ENCODE measurements at regions not wholly inside any gene's neighbourhood (a gene's known extent, or its start where the extent isn't known, plus 50 kb on each side); places are given as distances from the start of the nearest gene placed in this dataset.
"Not testable (repeated sequence)": the region's sequence is repeated elsewhere in the genome, so short reads cannot be mapped to it uniquely, and the experiment has no call there.

DNA sequence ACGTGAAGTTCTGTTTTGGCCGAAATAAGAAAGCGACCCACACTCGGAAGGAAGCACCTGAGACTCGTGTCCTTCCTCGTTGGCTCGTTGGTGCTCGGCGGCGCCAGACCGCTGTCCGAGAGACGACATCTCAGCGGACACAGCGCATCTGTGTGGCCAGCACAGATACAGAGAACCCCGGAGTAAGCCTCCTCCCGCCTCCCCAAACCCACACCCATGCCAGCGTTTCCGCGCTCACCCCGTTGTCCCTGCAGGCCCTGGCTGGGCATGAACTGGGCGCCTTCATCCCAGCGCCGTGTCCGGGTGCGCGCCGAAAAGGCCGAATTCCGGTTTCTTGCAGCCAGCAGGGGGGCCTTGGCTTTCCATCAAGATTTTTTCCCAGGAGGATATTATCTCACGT is 127.6 kb downstream of the SOX1 start:
- DNase-seq, result no peak

DNA sequence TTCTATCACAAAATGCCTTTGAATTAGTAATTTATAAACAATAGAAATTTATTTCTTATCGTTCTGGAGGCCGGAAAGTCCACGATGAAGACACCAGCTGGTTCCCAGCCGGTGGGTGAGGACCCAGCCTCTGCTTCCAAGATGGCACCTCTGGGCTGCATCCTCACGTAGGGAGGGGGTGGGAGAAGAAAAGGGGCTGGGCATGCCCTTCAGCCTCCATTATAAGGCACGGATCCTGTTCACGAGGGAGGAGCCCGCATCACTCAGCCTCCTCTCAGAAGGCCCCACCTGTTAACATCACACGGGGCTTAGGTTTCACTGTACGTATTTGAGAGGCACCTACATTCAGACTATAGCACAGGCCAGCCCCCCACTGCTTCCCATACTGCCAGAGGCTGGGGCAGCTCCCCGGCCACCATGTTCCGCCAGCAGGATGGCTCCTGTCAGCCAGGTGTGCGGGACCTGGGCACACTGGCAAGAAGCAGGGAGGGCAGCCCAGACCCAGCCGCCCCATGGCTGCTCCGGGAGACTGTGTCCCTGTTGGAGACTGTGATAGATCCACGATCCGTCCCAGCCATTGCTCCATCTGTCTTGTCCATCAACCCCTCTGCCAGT is 131.6 kb downstream of the SOX1 start:
- no peak for DNase-seq

DNA sequence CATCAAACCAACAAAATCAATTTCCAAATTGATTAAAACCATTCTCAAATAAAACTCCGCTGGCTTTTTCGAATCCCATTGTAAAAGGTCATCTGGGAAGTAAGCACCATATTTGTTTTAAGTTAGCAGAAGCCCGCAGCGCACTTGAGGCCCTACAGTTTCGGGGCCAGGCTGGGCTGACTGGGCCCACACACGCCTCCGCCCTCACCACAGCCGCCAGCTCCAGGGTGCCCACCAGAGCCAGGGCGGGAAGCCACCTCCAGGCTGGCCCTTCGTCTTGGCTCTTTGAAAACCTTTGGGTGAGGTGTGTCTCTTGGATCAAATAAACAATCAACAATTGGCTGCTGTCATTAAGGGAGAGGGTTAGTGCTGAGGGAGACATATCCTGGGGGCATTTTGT is 133.3 kb downstream of the SOX1 start:
- DNase-seq, result no peak

DNA sequence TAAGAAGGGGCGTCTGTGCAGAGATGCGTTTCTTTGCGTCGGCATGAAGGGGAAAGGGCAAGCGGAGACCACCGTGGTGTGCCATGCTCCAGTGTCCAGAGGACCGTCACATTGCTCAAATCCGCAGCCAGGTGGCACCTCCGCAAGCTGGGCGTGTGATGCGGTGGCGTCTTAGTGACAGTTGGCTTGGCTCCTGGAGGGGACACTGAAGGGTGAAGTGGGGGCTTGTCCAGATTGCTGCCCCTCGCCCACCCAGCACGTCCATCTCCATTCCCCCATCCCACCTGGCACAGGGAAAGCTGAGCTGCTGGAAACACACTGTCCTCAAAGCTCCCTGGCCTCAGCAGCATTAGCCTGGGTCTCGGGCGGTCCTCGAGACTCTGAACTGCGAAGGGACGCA is 135.3 kb downstream of the SOX1 start:
- no peak for DNase-seq

DNA sequence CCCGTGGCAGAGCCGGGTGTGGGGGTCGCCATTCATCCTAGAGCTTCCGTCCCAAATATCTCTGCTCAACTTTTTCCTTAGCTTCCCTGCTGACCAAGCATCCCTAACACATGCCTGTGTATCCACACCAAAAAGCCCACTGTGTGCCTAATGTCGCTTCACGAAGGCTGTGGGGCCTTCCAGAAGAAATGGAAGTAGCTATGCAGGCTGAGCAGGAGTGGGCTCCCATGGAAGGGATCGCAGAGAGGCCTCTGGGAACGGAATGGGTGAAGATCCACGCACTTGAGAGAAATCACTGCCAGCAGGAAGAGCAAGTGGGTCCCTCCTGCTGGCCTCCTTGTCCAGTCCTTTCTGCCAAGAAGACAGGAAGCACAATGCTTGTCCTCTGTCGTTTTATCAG is 136.0 kb downstream of the SOX1 start:
- no peak for DNase-seq

DNA sequence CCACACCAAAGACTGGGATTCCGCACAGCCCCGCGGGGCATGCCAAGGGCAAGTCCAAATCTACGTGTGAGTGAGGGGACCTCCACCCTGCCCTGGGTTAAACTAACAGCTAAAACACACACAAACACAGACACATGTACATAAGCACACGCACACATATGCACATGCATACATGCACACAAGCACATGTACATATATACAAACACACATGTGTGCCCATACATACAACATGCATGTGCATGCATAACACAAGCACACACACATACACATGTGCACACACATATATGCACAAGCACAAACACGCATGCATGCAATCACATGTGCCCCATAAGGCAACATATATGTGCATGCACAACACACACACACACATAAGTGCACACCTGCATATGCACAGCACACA is 136.7 kb downstream of the SOX1 start:
- DNase-seq, result no peak

DNA sequence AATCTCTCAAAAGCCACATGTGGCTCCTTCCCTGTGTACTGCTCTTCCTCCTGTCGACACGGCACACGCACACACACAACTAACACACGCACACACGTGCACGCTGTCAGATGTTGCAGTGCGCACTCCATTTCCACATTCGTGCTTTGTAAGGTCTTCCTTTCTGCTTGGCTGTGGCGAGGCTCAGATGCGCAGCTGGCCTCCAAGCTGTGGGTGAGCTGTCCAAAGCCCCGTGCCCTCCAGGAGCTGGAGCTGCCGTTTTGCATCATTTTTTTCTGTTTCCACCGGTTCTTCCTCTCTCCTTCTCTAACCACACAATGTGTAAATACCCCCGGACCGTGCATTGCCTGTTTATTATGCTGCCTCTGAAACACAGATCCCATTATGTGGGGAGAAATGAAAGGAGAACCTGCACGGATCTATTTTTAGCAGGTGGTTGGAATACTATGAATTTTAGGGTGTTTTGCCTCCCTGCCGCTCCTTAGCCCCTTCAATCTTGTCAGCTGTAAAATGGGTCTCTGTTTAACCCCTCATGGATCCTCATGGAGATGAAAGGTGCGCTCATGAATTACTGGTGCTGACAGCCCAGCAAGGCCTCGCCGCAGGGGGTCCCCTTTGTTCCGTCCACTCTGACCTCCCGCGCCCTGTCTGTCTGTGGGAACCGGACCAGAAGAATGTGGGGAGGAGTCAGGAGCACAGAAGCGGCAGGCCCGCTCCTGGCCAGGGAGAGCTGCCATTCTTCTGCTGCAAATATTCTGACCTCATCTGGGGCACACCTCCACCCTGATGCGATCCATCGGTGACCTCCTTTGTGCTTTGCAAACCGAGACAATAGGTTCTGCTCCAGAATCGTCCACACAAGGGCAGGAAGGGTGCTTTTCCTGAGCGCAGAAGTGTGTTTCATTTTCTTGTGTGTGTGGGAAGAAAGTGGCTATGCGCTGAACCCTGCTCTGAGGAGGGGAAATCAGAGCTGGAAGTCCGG is 137.7 kb downstream of the SOX1 start:
- no peak for DNase-seq

DNA sequence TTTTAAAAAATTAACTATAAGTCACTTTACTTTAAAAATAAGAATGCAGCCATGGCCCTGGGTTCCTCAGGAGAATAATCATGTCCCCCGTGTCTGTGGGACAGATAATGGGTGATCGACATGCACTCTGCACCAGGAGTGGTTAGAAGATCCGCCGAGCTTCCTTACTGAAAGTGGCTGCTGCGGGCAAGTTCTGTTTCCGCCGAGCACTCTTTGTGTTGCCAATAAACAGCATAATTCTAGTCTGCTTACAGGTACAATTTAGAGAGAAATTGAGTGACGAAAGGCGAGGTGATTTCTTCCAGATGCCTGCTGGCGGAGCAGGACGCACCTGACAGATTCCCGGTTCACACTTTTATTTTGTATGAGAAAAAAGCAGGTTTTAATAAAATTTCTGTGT is 139.0 kb downstream of the SOX1 start:
- no peak for DNase-seq

DNA sequence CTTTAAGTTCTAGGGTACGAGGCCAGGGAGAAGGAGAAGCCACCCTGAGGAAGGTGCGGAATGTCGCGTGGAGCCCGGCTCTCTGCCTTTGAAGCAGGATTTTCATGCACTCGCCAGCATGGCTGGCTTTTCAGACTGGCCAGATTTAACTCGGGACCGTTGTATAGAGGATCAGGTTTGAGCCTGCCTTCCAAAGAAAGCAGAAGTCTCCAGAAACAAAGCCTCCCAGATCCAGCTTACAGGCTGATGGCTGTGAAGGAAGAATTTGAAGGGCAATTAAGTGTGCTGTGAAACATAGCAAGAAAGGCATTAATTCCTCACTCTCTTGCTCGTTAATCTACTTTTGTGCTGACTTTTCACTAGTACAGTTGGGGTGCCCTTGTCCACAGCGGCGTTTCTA is 140.2 kb downstream of the SOX1 start:
- no peak for DNase-seq

DNA sequence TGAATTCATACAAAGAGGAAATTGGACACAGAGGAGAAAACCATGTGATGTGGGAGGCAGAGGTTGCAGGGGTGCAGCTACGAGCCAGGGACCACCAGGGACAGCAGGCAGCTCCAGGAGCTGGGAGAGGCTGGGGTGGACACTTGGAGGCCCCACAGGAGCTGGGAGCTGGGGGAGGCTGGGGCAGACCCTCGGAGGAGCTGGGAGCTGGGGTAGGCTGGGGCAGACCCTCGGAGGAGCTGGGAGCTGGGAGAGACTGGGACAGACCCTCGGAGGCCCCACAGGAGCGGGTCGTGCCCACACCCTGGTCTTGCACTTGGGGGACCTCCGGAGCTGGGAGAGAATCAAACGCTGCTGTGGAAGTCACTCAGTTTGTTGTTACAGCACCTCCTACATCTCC is 141.7 kb downstream of the SOX1 start:
- DNase-seq, result no peak

DNA sequence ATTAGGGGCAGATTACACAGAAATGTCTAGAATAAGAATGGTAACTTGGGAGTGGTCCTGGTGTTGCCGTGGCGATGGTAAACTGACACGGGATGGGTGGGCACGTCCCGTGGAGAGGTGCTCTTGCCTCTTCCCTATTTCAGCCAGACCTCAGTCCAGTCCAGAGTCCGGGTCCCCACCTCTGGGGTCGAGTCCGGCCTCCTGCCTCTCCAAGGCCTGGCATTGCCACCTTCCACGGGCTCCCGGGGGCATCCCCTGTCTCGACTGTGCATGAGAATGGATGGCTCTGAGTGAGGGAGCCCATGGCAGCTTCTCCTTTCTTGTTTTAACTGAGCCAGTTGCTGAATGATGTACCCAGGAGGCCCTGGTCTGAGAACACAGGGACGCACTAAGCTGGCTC is 142.3 kb downstream of the SOX1 start:
- no peak for DNase-seq

DNA sequence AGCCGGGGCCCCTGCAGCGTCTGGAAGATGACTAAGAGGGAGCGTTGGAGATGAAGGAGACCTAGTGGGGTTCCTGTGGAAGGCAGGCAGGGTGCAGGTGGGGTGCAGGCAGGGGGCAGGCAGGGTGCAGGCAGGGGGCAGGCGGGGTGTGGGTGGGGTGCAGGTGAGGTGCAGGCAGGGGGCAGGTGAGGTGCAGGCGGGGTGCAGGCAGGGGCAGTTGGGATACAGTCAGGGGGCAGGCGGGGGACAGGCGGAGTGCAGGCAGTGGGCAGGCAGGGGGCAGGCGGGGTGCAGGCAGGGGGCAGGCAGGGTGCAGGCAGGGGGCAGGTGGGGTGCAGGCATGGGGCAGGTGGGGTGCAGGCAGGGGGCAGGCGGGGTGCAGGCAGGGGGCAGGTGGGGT is 142.8 kb downstream of the SOX1 start:
- DNase-seq, result no peak

DNA sequence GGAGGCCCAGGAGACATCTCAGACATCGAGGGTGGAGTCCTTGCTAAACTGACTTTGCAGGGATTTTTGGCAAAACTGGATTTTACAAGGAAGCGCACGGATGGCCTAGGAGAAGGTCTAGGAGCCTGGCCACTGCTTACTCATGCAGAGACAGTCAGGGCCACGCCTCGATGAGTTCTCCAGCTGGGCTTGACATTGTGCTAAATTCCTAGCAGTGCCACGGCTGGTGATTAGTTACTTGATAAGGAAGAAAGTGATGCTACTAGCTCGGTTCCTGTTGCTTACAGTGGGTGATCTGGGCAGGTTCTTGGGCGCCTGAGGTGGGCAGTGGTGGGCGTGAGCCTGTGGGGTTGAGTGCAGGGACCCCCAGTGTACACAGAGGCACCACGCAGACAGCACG is 143.4 kb downstream of the SOX1 start:
- no peak for DNase-seq

DNA sequence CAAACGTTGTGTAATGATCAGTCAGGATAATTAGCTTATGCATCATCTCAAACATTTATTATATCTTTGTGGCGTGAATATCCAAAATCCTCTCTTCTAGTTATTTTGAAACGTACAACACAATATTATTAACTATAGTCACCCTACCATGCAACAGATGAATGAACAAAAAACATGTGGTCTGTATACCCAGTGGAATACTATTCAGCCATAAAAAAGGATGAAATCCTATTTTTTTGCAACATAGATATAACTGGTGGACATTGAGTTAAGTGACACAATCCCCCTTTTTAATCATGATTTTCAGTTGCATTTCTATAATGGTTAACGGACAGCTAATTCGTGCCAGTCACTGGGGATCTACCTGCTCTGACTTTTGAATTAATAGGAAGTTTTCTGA is 145.6 kb downstream of the SOX1 start:
- no peak for DNase-seq

DNA sequence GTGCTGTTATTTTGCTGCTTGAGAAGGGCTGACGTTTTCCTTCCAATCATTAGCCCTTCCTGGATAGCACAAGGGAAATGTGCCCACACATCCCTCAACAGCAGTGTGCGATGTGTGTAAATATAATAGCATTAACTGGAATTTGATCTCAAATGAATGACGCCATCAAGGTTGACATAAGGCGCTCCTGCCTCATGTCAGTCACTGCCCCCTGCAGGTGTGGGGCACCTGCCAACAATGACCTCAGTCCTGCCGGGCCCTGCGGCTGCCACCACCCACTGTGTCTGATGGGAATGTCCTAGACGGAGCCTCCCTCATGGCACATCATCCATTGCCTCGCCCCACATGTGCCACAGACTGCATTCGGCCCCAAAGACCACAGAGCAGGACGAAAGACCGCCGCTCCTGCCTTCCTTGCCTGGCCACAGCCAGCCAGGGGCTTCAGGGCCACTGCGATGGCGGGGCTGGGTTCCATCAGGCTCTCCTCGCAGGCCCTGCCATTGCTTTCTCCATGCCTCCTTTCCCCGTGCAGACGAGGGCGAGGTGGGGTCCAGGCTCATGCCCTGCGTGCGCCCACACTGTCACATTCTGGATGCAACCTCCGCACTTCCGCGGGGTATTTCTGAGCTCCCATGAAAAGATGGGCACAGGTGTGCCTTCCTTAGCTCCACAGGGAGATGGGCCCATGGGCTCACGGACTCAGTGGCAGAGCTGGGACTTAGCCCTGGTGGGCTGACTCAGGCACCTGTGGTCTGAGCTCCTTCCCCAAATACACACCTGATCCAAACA is 146.7 kb downstream of the SOX1 start:
- DNase-seq, result no peak

DNA sequence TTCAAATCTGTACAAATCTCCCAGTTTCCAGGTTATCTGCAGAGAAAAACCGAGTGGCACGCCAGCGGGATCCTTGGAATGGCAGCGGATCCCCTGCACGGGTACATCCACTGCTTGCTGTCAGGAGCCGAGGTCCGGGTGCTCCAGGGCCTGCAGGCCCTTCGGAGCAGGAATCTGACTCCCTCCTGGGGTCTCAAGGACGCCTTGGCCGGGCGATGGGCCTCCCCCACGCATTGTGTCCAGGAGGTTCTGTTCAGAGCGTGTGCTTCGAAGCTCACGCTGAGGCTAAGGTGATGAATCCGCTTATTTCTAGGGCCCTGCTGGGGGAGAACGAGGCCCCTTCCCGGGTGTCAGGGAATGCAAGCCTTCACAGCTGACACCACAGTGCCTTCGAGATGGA is 148.9 kb downstream of the SOX1 start:
- DNase-seq, result no peak

DNA sequence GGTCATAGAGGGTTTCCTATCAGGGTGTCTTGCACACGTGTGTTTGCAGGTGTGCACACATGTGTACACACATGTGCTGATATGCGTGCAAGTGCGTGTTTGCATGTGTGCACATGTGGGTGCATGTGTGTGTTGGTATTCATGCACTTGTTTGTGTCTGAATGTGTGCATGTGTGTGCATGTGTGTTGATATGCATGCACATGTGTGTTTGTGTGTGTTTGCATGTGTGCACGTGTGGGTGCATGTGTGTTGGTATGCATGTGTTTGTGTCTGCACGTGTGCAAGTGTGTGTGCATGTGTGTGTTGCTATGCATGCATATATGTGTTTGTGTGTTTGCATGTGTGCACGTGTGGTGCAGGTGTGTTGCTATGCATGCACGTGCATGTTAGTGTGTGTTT is 150.5 kb downstream of the SOX1 start:
- no peak for DNase-seq

DNA sequence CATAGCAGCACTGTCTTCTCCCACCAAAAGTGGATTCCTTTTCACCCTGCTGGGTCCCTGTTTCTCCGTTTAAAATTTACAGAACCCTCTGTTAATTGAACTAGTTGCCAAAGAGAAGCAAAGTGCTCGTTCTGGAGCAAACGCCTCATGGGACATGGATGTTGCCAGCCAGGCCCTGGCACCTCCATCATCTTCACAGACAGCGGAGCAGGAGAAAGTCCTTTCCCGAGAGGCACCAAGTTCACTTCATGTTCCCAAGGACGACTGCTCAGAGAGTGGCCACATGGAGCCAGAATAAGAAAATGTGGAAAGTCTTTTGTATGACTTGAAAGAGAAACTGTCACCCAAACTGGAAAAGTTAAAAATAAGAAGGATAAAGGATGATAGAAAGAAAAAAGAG is 151.5 kb downstream of the SOX1 start:
- no peak for DNase-seq

DNA sequence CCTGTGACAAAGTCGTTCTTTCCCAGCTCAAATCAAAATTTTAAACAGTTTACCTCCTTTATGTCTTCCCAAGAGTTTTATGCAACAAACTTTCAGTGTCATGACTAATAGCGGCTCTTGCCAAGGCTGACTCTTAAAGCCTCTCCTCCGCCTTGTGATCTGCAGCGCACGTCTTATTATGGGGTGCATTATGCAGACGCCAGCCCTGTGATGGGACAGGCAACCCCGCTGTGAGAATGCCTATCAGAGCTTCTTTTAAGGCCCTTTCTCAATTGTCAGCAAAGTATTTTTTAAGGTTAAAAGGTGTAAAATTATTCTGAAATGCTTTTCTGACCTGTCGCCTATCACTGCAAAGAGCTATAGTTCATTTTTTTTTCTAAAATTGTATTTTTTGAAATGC is 152.8 kb downstream of the SOX1 start:
- DNase-seq, result no peak

DNA sequence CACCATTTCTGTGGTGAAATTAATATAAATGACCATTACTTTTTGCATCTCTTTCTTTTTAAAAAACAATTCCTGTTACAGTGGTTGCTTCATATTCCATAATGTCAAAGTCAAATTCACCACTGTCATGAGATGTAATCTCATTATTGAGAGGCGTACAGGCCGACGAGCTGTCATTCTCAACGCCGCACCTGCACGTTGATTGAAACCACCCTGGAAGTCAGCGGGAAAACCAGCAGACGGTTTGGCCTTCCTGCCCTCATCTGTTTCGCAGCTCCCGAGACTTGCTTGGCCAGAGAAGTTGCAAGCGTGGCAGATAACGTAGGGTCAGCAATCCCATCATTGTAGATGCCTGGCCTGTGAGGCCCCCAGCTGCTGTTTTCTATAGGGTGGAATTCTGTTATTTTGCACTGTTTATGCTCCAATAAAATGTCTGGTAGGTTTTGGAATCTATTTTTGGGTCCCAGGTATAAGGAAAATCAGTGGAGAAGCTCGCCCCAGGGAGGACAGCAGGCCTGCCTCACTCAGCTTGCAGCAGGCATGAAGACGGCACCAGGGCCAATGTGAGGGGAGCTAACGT is 153.4 kb downstream of the SOX1 start:
- no peak for DNase-seq

DNA sequence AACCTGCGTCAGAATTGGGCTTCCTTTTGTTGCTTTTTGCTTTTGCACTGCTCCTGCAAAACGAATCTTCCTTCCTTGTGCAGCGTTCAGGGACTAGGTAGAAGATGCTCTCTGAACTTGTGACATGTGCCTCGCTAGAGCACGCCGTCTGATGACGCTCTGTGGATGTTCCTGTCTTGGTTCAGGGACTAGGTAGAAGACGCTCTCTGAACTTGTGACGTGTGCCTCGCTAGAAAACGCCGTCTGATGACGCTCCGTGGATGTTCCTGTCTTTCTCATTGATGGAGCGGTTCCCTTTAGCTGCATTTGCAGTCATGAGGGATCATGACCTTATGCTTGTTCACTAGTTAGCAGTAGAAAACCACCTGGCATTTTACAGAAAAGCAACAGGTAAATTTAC is 154.0 kb downstream of the SOX1 start:
- no peak for DNase-seq

DNA sequence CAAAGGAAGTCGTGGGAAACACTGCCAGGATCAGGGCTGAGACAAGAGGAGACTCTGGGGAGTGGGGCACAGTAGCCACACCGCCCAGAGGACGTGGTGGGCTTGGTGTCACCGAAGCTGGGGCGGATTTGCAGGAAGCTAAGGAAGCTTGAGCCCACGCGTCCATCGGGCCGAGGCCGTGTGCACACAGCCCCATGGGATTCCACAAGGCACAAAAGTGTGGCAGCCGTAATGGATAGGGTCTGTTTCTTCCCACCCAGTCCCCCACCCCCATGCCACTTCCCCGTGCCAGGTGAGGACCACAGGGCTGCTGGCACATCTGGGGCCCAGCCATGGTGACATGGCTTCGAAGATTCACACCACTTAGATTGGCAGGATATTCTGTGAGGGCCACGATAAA is 153.2 kb upstream of the SPACA7 start:
- no peak for DNase-seq

DNA sequence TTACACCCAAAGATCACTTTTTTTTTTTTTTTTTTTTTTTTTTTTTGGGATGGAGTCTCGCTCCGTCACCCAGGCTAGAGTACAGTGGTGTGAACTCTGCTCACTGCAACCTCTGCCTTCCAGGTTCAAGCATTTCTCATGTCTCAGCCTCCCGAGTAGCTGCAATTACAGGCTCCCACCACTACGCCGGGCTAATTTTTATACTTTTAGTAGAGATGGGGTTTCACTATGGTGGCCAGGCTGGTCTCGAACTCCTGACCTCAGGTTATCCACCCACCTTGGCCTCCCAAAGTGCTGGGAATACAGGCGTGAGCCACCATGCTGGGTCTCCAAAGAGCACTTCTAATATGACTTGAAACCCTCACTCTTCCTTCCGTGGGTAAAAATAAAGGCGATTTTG is 152.2 kb upstream of the SPACA7 start:
- DNase-seq, result not testable (repeated sequence)

Measured in inflammatory macrophage (primary cell).